HEK293T (cell line): ENCODE measurements at regions not wholly inside any gene's neighbourhood (a gene's known extent, or its start where the extent isn't known, plus 50 kb on each side); places are given as distances from the start of the nearest gene placed in this dataset.

ENCODE experiments used
- ARNT ChIP-seq: fragments of 450-650 bp; IDR thresholded peaks from 2 replicates; pipeline ENCODE4 v1.6.1; 2017; ENCODE audit warnings: mild to moderate bottlenecking
- BHLHE40 ChIP-seq: fragments of 450-650 bp; IDR thresholded peaks from 2 replicates; pipeline ENCODE4 v1.6.1; 2016; ENCODE audit warnings: mild to moderate bottlenecking, moderate library complexity, borderline replicate concordance
- CTBP1 ChIP-seq: fragments of 450-650 bp; IDR thresholded peaks from 2 replicates; pipeline ENCODE4 v1.6.1; 2016; ENCODE audit warnings: borderline replicate concordance
- ELF4 ChIP-seq: fragments of 450-650 bp; IDR thresholded peaks from 2 replicates; pipeline ENCODE4 v1.6.1; 2017; ENCODE audit warnings: antibody characterized with exemption
- FOXA1 ChIP-seq: fragments of 450-650 bp; IDR thresholded peaks from 2 replicates; pipeline ENCODE4 v1.6.1; 2016; ENCODE audit warnings: mild to moderate bottlenecking
- FOXK2 ChIP-seq: fragments of 450-650 bp; IDR thresholded peaks from 2 replicates; pipeline ENCODE4 v1.6.1; 2016; ENCODE audit warnings: mild to moderate bottlenecking
- FOXM1 ChIP-seq: fragments of 450-650 bp; IDR thresholded peaks from 2 replicates; pipeline ENCODE4 v1.6.1; 2017; ENCODE audit warnings: mild to moderate bottlenecking, borderline replicate concordance
- HDGF ChIP-seq: fragments of 450-650 bp; IDR thresholded peaks from 2 replicates; pipeline ENCODE4 v1.6.1; 2017; ENCODE audit warnings: antibody characterized with exemption, borderline replicate concordance
- LEF1 ChIP-seq: fragments of 450-650 bp; IDR thresholded peaks from 2 replicates; pipeline ENCODE4 v1.6.1; 2017; ENCODE audit warnings: mild to moderate bottlenecking, borderline replicate concordance
- SP1 ChIP-seq: fragments of 450-650 bp; IDR thresholded peaks from 2 replicates; pipeline ENCODE4 v1.6.1; 2017
- SUZ12 ChIP-seq: fragments of 450-650 bp; IDR thresholded peaks from 2 replicates; pipeline ENCODE4 v1.6.1; 2016; ENCODE audit warnings: mild to moderate bottlenecking
- ZNF384 ChIP-seq: fragments of 450-650 bp; IDR thresholded peaks from 2 replicates; pipeline ENCODE4 v1.6.1; 2016
- TF ChIP-seq, protein P1 (sequence below): fragments of 450-650 bp; IDR thresholded peaks from 2 replicates; pipeline ENCODE4 v1.6.1; 2016

DNA sequence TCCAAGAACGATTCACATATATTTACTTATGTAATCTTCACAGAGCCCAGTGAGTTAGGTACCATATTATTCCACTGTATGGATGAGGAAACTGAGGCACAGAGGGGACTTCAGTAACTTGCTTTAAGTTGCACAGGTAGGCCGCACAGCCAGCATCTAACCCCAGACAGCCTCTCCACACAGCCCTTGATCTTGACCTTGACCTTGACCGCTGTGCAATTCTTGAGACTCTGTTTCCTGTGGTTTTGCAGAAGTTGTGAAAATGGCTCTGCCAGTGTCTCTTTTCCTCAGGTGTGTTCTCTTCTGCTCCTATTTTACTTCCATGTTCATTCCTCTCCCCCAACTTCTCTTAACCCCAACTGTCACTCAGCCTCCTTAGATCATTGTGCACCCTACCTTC lies 206.5 kb downstream of the SOX11 start:
- TF ChIP-seq SP1, result no peak
- no peak for TF ChIP-seq ARNT
- no peak for TF ChIP-seq BHLHE40
- no peak for TF ChIP-seq ZNF384
- no peak for TF ChIP-seq SUZ12
- no peak for TF ChIP-seq FOXA1
- TF ChIP-seq, protein P1, sequence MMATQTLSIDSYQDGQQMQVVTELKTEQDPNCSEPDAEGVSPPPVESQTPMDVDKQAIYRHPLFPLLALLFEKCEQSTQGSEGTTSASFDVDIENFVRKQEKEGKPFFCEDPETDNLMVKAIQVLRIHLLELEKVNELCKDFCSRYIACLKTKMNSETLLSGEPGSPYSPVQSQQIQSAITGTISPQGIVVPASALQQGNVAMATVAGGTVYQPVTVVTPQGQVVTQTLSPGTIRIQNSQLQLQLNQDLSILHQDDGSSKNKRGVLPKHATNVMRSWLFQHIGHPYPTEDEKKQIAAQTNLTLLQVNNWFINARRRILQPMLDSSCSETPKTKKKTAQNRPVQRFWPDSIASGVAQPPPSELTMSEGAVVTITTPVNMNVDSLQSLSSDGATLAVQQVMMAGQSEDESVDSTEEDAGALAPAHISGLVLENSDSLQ, result no peak
- no peak for TF ChIP-seq LEF1
- TF ChIP-seq CTBP1, result no peak
- TF ChIP-seq ELF4, result no peak
- no peak for TF ChIP-seq FOXM1
- TF ChIP-seq HDGF, result no peak
- no peak for TF ChIP-seq FOXK2
